ENCODE measurements at regions not wholly inside any gene's neighbourhood (a gene's known extent, or its start where the extent isn't known, plus 50 kb on each side); places are given as distances from the start of the nearest gene placed in this dataset.

DNA sequence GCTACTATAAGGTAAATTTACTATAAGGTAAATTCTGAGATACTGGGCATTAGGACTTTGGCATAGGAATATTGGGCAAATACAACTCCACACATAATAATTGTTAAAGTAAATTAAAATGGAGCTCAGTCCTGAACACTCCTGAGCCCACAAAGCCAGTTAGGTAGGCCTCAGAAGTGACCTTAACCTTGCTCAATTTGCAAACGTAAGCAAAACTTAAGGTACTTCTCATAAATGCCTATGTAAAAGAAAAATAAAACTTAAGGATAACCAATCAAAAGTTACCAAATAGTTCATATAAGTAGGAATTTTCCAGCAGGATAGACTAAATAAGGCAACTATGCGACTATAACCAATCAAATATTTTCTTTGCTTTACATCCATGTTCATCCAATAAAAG, 197.7 kb downstream of the MC4R start:
- Histone ChIP-seq H3K79me2 (ENCODE audit: low read length) (no peaks in the 10 kb centered on the region), H3K4me2 (ENCODE audit: low read length) (no peak overlapping the region), H3K27ac (ENCODE audit: low read length) (no peak overlapping the region), H4K20me1 (ENCODE audit: insufficient read depth, low read length) (no peaks in the 10 kb centered on the region), H3K4me1 (ENCODE audit: low read length) (no peaks in the 10 kb centered on the region), H3K9me3 (ENCODE audit: insufficient read depth, low read length) (no peaks in the 10 kb centered on the region), H3K27me3 (ENCODE audit: low read depth, low read length) (no peaks in the 10 kb centered on the region), H3K4me3 (ENCODE audit: low read length) (no peak overlapping the region), H3K9ac (ENCODE audit: low read length) (no peak overlapping the region), H3K36me3 (replicated peaks; ENCODE audit: low read depth, low read length) (no peaks in the 10 kb centered on the region), H2AFZ (ENCODE audit: low read depth, low read length) (no peak overlapping the region)
- no peak for TF ChIP-seq EZH2phosphoT487 (IDR thresholded peaks at IDR 0.05; ENCODE audit: low read depth)
- TF ChIP-seq, protein P1, sequence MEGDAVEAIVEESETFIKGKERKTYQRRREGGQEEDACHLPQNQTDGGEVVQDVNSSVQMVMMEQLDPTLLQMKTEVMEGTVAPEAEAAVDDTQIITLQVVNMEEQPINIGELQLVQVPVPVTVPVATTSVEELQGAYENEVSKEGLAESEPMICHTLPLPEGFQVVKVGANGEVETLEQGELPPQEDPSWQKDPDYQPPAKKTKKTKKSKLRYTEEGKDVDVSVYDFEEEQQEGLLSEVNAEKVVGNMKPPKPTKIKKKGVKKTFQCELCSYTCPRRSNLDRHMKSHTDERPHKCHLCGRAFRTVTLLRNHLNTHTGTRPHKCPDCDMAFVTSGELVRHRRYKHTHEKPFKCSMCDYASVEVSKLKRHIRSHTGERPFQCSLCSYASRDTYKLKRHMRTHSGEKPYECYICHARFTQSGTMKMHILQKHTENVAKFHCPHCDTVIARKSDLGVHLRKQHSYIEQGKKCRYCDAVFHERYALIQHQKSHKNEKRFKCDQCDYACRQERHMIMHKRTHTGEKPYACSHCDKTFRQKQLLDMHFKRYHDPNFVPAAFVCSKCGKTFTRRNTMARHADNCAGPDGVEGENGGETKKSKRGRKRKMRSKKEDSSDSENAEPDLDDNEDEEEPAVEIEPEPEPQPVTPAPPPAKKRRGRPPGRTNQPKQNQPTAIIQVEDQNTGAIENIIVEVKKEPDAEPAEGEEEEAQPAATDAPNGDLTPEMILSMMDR (IDR thresholded peaks at IDR 0.05; ENCODE audit: low read depth, low read length) = no peak

DNA sequence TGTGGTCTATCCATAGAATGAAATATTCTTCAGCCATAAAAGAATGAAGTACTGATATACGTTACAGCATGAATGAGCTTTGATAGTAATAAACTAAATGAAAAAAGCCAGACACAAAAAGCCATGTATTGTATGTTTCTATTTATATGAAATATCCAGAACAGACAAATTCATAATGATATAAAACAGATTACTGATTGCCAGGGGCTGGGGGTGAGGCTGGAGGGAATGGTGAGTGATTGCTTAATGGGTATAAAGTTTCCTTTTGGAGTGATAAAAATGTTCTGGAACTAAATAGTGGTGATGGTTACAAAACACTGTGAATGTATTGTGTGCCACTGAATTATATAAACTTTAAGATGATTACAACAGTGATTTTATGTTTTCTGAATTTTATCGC, 200.5 kb downstream of the MC4R start:
- TF ChIP-seq, protein P1 (IDR thresholded peaks at IDR 0.05; ENCODE audit: low read depth, low read length) = no peak
- TF ChIP-seq EZH2phosphoT487 (IDR thresholded peaks at IDR 0.05; ENCODE audit: low read depth) = no peak
- Histone ChIP-seq H3K79me2 (ENCODE audit: low read length) (no peaks in the 10 kb centered on the region), H3K27me3 (ENCODE audit: low read depth, low read length) (no peaks in the 10 kb centered on the region), H3K9ac (ENCODE audit: low read length) (no peak overlapping the region), H3K9me3 (ENCODE audit: insufficient read depth, low read length) (no peaks in the 10 kb centered on the region), H2AFZ (ENCODE audit: low read depth, low read length) (no peak overlapping the region), H3K4me1 (ENCODE audit: low read length) (no peaks in the 10 kb centered on the region), H4K20me1 (ENCODE audit: insufficient read depth, low read length) (no peaks in the 10 kb centered on the region), H3K36me3 (replicated peaks; ENCODE audit: low read depth, low read length) (no peaks in the 10 kb centered on the region), H3K4me3 (ENCODE audit: low read length) (no peak overlapping the region), H3K4me2 (ENCODE audit: low read length) (no peak overlapping the region), H3K27ac (ENCODE audit: low read length) (no peak overlapping the region)

DNA sequence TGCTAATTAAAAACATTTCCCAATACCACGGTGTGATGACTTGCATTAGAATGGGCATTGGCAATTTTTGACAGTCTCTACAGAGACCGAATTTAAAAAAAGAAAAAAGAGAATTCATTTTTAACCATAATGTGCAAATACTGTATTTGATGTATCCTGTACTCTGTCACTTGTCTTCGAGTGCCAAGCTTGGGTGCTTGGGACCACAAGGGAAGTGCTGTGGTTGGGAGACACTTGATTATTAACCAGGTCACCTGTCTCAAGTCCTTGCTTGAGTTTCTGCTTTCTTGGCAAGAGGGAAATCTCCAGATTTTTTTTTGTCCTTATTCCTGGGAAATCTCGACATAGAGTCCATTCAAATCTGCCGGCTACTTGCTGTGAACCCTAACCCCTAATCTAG, 209.0 kb downstream of the MC4R start:
- Histone ChIP-seq H3K9ac (ENCODE audit: low read length) (no peak overlapping the region), H3K4me1 (ENCODE audit: low read length) (peaks cover 14% of the 10 kb centered on the region), H3K4me2 (ENCODE audit: low read length) (no peak overlapping the region), H4K20me1 (ENCODE audit: insufficient read depth, low read length) (no peaks in the 10 kb centered on the region), H3K27me3 (ENCODE audit: low read depth, low read length) (no peaks in the 10 kb centered on the region), H2AFZ (ENCODE audit: low read depth, low read length) (no peak overlapping the region), H3K36me3 (replicated peaks; ENCODE audit: low read depth, low read length) (no peaks in the 10 kb centered on the region), H3K27ac (ENCODE audit: low read length) (no peak overlapping the region), H3K4me3 (ENCODE audit: low read length) (no peak overlapping the region), H3K9me3 (ENCODE audit: insufficient read depth, low read length) (peaks cover 7% of the 10 kb centered on the region; the same call in 1 of the 2 replicates), H3K79me2 (ENCODE audit: low read length) (no peaks in the 10 kb centered on the region)
- TF ChIP-seq EZH2phosphoT487 (IDR thresholded peaks at IDR 0.05; ENCODE audit: low read depth) = no peak
- TF ChIP-seq, protein P1 (IDR thresholded peaks at IDR 0.05; ENCODE audit: low read depth, low read length) = no peak

DNA sequence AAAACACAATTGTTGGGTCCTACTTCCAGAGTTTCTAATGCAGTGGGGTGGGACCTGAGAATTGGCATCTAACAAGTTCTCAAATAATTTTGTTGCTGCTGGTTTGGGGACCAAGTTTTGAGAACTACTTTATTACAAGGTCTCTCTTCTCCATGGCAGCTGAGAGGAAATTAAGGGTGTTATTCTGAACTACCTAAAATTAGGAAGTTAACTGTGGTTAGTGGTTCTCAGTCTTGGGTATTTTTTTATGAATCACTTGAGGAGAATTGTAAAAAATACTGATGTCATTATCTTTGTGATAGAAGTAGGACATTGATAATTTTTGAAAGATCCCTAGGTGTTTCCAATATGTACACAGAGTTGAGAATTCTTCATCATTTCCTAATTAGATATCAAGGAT, 210.2 kb downstream of the MC4R start:
- Histone ChIP-seq H3K36me3 (replicated peaks; ENCODE audit: low read depth, low read length) (no peaks in the 10 kb centered on the region), H3K9ac (ENCODE audit: low read length) (no peak overlapping the region), H3K27me3 (ENCODE audit: low read depth, low read length) (no peaks in the 10 kb centered on the region), H3K79me2 (ENCODE audit: low read length) (no peaks in the 10 kb centered on the region), H4K20me1 (ENCODE audit: insufficient read depth, low read length) (no peaks in the 10 kb centered on the region), H3K4me2 (ENCODE audit: low read length) (no peak overlapping the region), H2AFZ (ENCODE audit: low read depth, low read length) (no peak overlapping the region), H3K27ac (ENCODE audit: low read length) (no peak overlapping the region), H3K4me3 (ENCODE audit: low read length) (no peak overlapping the region), H3K4me1 (ENCODE audit: low read length) (peaks cover 14% of the 10 kb centered on the region), H3K9me3 (ENCODE audit: insufficient read depth, low read length) (peaks cover 7% of the 10 kb centered on the region; the same call in 1 of the 2 replicates)
- TF ChIP-seq EZH2phosphoT487 (IDR thresholded peaks at IDR 0.05; ENCODE audit: low read depth) = no peak
- TF ChIP-seq, protein P1 (IDR thresholded peaks at IDR 0.05; ENCODE audit: low read depth, low read length) = no peak

Measured in OCI-LY3 (cell line).